ENCODE measurements at regions not wholly inside any gene's neighbourhood (a gene's known extent, or its start where the extent isn't known, plus 50 kb on each side); places are given as distances from the start of the nearest gene placed in this dataset.
"Not testable (repeated sequence)": the region's sequence is repeated elsewhere in the genome, so short reads cannot be mapped to it uniquely, and the experiment has no call there.

GRCh38 chr2:378364-378763 lies 90.5 kb upstream of the ALKAL2 start:
- H3K4me3 ChIP-seq (ENCODE audit: low read depth, low read length), result no peak overlapping the region
- no peak for DNase-seq (ENCODE audit: low read depth)

DNA sequence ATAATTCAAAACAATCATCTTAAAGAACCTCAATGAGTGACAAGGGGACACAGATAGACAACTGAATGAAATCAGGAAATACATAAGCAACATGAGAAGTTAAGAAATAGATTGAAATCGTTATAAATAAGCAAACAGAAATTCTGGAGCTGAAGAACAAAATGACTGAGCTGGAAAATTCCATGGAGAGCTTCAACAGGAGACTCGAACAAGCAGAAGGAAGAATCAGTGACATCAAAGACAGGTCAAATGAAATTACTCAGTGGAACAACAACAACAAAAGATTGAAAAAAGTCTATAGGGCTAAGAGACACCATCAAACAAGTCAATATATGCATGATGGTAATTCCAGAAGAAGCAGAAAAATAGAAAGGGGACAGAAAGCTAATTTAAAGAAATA lies 89.5 kb upstream of the ALKAL2 start:
- no peak for DNase-seq (ENCODE audit: low read depth)
- no peak overlapping the region for H3K4me3 ChIP-seq (ENCODE audit: low read depth, low read length)

DNA sequence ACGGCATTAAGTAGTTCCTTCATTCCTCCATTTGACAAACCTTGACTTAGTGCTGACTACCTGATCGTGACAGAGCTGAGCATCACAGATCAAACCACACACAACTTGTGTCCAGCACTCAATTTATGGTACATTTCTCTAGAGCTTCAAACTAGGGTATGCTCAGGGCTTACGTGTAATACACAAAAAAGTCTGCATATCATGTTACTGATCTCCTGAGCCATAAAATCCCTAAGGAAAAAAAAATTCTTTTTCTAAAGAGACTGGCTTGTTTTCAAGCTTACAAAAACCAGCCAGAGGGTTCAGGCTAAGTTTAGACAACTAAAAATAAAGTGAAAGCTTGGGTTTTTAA lies 88.0 kb upstream of the ALKAL2 start:
- H3K4me3 ChIP-seq (ENCODE audit: low read depth, low read length), result no peak overlapping the region
- DNase-seq (ENCODE audit: low read depth), result no peak

DNA sequence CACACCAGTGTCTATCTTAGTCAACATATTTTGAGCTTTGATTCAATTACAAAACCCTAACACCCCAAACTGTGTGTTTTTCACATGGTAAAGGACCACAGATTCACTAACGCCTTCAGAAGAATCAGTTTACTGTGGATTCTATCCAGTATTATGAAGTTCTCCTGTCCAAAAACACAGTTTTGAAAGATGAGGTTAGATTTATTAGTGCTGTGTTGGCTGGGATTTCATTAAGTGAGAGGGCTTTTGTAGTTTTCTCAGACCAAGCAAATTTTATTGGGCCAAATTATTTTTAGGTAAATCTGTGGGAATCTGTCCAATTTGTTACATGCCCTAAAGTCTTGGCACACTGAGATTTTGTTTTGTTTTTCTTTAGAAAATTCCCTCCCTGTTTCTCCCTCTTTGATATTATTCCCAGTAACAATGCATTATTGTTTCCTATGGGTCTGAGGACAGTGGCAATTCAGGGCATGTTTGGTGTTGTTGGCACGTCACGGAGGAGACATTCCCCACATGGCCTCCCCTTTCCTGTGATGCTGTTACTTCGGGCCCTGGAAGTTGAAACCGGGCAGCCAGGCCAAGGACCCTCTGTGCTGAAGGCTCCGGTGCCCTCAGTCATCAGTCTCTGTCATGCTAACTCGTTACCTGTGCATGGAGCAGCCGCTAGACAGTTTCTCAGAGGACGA lies 87.5 kb upstream of the ALKAL2 start:
- H3K4me3 ChIP-seq (ENCODE audit: low read depth, low read length), result no peak overlapping the region
- no peak for DNase-seq (ENCODE audit: low read depth)

- no peak for DNase-seq (ENCODE audit: low read depth)
- H3K4me3 ChIP-seq (ENCODE audit: low read depth, low read length), result no peak overlapping the region
These were observed 80.5 kb upstream of the ALKAL2 start for GRCh38 chr2:368386-368785.

- no peak for DNase-seq (ENCODE audit: low read depth)
- no peak overlapping the region for H3K4me3 ChIP-seq (ENCODE audit: low read depth, low read length)
These were observed 79.4 kb upstream of the ALKAL2 start for GRCh38 chr2:367246-367645.

GRCh38 chr2:366706-367105 lies 78.8 kb upstream of the ALKAL2 start:
- DNase-seq (ENCODE audit: low read depth), result no peak
- H3K4me3 ChIP-seq (ENCODE audit: low read depth, low read length), result no peak overlapping the region

DNA sequence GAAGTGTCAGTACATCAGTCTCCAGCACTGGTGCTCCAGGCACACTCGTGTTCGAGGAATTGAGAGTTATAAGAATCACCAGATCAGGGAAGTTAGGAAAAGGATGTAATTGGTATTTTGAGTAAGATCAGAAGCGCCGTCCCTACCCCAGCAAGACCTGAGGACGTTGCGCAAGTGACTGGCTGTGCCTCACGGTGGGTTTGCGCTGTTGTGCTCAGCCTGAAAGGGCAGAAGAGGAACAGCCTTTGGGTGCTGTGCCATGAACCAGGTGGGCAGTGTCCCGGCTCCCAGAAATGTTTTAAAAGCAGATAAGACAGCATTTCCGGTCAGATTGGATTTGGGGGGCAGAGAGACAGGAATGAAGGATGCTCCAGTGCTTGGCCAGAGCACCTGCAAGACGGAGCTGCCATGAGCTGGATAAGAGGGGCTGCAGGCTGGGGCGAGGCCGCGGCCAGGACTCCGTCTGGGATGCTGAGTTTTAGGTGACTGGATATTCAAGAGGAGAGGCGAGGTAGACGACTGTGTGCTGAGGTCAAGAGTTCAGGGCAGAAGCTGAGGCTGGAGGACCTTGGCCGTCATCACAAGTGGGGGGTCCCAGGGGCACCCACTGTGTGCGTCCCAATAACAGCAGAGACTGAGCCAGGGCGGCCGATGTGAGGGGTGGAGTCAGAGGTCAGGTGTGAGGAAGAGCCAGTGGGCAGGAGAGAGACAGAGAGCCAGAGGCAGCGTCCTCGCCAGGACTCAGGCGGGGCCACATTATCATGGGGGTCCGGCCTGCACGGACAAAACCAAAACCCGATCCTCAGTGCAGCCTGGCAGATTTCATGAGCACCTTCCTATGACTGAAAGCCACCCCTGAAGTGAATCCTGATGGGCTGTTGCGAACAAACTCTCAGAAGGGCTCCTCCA lies 77.7 kb upstream of the ALKAL2 start:
- no peak for DNase-seq (ENCODE audit: low read depth)
- H3K4me3 ChIP-seq (ENCODE audit: low read depth, low read length), result no peak overlapping the region

GRCh38 chr2:363824-364470 lies 76.1 kb upstream of the ALKAL2 start:
- H3K4me3 ChIP-seq (ENCODE audit: low read depth, low read length), result no peak overlapping the region
- DNase-seq (ENCODE audit: low read depth), result no peak

DNA sequence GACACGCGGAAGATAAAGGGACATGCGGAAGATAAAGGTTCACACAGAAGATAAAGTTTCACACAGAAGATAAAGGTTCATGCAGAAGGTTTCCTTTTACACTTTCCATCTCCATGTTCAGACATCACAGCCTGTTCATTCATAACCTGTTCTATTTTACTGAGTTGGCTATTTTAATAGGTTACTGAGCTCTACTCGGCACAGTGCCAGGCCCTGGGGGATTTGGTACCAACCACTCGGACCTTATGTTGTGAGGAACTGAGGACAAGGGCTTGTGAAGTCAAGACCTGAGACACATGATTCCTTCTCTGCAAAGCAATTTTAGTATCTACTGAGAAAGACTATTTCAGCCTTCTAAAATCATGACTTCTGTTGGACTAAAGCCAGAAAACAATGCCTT lies 75.0 kb upstream of the ALKAL2 start:
- no peak overlapping the region for H3K4me3 ChIP-seq (ENCODE audit: low read depth, low read length)

DNA sequence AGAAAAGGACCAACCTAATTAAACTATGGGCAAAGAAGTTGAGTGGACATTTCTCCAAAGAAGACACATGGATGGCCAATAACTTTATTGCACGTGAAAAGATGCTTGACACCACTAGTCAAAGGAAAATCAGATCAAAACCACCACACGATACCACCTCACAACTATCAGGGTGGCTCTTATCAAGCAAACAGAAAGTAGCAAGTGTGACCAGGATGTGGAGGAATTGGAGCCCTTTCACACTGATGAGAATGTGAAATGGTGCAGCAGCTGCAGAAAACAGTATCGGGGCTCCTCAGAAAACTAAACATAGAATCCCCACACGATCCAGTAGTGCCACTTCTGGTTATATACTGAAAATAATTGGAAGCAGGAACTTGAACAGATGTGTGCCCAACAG lies 72.2 kb upstream of the ALKAL2 start:
- no peak overlapping the region for H3K4me3 ChIP-seq (ENCODE audit: low read depth, low read length)
- DNase-seq (ENCODE audit: low read depth), result no peak

More for the DNA sequence above, 75.0 kb upstream of the ALKAL2 start:
- no peak for DNase-seq (ENCODE audit: low read depth)

DNA sequence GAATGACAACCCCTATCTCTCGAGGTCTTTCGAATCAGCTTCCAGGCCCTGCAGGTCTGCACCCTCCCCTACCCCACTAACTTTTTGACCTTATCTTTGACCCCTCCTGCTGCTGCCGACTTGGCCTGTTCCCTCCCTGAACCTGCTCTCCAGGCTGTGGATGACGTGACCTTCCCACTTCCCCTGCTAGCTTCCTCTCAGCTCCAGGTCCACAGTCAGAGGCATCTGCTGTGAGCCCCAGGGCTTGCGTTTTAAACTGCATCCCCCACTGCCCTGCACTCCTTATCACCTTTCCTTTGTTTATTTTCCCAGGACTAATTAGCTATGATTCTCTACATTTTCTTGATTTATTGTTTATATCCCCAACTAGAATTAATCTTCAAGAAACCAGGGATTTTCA lies 71.2 kb upstream of the ALKAL2 start:
- no peak overlapping the region for H3K4me3 ChIP-seq (ENCODE audit: low read depth, low read length)
- DNase-seq (ENCODE audit: low read depth), result no peak

DNA sequence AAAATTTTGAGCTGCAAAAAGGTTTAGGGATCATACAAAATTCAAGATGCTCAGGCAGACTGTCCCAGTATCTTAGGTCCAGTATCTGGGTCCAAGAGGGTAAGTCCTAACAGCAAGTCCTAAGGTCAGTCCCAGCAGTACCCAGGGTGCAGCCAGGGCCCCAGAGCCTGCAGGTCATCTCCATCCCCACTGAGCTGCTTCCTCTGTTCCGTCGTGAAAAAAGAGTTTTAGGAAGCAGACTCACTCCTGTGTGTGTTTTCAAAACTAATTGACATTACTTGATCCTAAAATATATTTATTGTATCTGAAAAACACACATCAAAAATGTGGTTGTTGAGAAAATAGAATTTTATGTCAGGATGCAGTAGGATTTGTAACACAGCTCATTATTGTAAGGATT lies 69.9 kb upstream of the ALKAL2 start:
- H3K4me3 ChIP-seq (ENCODE audit: low read depth, low read length), result no peak overlapping the region
- no peak for DNase-seq (ENCODE audit: low read depth)

DNA sequence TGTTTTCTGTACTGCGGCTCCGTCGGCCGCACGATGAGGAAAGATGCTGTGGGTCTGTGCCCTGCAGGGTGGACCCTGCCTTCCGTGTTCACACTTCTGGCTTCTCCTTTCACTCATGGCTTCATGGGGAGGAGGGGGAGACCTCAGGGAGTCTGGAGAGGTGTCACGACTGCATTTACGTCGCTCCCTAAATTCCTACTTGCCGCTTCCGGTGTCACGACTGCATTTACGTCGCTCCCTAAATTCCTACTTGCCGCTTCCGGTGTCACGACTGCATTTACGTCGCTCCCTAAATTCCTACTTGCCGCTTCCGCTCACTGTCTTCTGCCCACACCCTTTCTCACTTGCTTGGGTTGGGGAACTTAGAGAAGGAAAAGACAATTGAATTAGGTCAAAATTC lies 68.4 kb upstream of the ALKAL2 start:
- not testable (repeated sequence) for H3K4me3 ChIP-seq (ENCODE audit: low read depth, low read length); DNase-seq (ENCODE audit: low read depth)

GRCh38 chr2:355773-356172 lies 67.9 kb upstream of the ALKAL2 start:
- no peak overlapping the region for H3K4me3 ChIP-seq (ENCODE audit: low read depth, low read length)
- DNase-seq (ENCODE audit: low read depth), result no peak

- DNase-seq (ENCODE audit: low read depth), result no peak
- H3K4me3 ChIP-seq (ENCODE audit: low read depth, low read length), result no peak overlapping the region
These were observed 64.8 kb upstream of the ALKAL2 start for GRCh38 chr2:352696-353095.

DNA sequence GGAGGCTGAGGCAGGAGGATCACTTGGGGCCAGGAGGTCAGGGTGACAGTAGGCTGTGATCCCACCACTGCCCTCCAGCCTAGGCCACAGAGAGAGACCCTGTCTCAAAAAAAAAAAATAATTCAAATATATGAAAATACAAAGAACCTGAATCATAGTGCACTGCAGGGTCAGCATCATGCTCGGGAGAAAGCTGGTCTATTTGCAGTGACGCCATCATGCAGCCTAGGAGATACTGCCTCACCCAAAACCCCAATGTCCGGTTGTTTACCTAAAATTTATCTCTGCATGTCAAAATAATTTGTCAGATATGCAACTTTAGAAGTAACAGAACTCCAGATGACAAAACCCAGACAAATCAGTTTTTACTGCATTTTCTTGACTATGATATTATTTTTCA lies 61.5 kb upstream of the ALKAL2 start:
- no peak overlapping the region for H3K4me3 ChIP-seq (ENCODE audit: low read depth, low read length)
- no peak for DNase-seq (ENCODE audit: low read depth)

- DNase-seq (ENCODE audit: low read depth), result peak; percentile 73
- no peak overlapping the region for H3K4me3 ChIP-seq (ENCODE audit: low read depth, low read length)
These were observed 60.5 kb upstream of the ALKAL2 start for GRCh38 chr2:348361-348916.

DNA sequence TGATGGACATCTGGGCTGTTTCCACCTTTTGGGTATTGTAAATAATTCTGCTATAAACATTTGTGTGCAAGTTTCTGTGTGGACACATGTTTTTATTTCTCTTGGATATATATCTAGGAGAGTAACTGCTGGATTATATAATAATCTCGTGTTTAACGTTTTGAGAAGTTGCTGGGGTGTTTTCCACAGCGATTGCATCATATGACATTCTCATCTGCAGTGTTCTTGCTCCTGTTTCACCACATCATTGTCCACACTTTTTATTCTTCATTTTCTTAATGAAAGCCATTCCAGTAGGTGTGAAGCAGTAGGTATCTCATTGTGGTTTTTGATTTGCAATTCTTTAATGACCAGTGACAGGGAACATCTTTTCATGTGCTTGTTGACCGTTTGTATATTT lies 56.9 kb upstream of the ALKAL2 start:
- no peak overlapping the region for H3K4me3 ChIP-seq (ENCODE audit: low read depth, low read length)
- no peak for DNase-seq (ENCODE audit: low read depth)

DNA sequence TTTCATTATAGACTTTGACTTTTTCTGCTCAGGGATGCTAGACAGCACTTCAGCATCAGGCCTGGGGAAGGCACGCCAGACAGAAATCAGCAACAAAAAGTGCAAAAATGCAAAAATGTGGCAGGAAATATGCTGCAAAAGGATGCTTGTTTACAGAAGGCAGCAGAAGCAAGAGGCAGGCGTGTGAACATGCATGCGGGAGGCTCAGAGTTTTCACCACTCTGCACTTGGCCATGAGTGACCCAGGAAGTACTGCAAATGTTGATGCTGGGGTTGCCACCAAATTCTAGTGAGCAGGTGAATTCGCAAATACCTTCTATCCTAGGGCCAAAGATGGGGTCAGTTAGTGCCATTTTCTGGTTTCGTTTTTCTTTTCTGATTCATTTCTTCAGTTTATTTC lies 55.5 kb upstream of the ALKAL2 start:
- no peak overlapping the region for H3K4me3 ChIP-seq (ENCODE audit: low read depth, low read length)
- DNase-seq (ENCODE audit: low read depth), result no peak
